ENCODE measurements at regions not wholly inside any gene's neighbourhood (a gene's known extent, or its start where the extent isn't known, plus 50 kb on each side); places are given as distances from the start of the nearest gene placed in this dataset.
"Not testable (repeated sequence)": the region's sequence is repeated elsewhere in the genome, so short reads cannot be mapped to it uniquely, and the experiment has no call there.

GRCh38 chr9:120338340-120338739 is 241.6 kb downstream of the CDK5RAP2 start:
- no peak for DNase-seq

GRCh38 chr9:120337131-120337530 is 242.8 kb downstream of the CDK5RAP2 start:
- DNase-seq, result no peak

GRCh38 chr9:120336753-120337090 is 243.2 kb downstream of the CDK5RAP2 start:
- DNase-seq, result peak; percentile 63

- peak; percentile 83 for DNase-seq
Measured at GRCh38 chr9:120336021-120336752, 243.8 kb downstream of the CDK5RAP2 start.

GRCh38 chr9:120331913-120332312 is 248.1 kb downstream of the CDK5RAP2 start:
- no peak for DNase-seq

- no peak for DNase-seq
Measured at GRCh38 chr9:120330031-120330430, 249.9 kb downstream of the CDK5RAP2 start.

GRCh38 chr9:120327322-120327721 is 252.6 kb downstream of the CDK5RAP2 start:
- DNase-seq, result no peak

- no peak for DNase-seq
Measured at GRCh38 chr9:120326049-120326693, 253.8 kb downstream of the CDK5RAP2 start.

- DNase-seq, result no peak
Measured at GRCh38 chr9:120324996-120325642, 254.8 kb downstream of the CDK5RAP2 start.

- no peak for DNase-seq
Measured at GRCh38 chr9:120324461-120324860, 255.5 kb downstream of the CDK5RAP2 start.

- no peak for DNase-seq
Measured at GRCh38 chr9:120323125-120323524, 256.8 kb downstream of the CDK5RAP2 start.

- DNase-seq, result no peak
Measured at GRCh38 chr9:120319452-120319851, 260.5 kb downstream of the CDK5RAP2 start.

- no peak for DNase-seq
Measured at GRCh38 chr9:120315154-120315553, 264.8 kb downstream of the CDK5RAP2 start.

GRCh38 chr9:120312031-120312430 is 267.9 kb downstream of the CDK5RAP2 start:
- DNase-seq, result no peak

- DNase-seq, result peak; percentile 14
Measured at GRCh38 chr9:120310035-120310434, 269.9 kb downstream of the CDK5RAP2 start.

- DNase-seq, result peak; percentile 86
Measured at GRCh38 chr9:120308495-120308894, 271.5 kb downstream of the CDK5RAP2 start.

GRCh38 chr9:120307599-120307998 is 272.4 kb downstream of the CDK5RAP2 start:
- no peak for DNase-seq

GRCh38 chr9:120306561-120306960 is 273.4 kb downstream of the CDK5RAP2 start:
- no peak for DNase-seq

- no peak for DNase-seq
Measured at GRCh38 chr9:120306088-120306487, 273.9 kb downstream of the CDK5RAP2 start.

GRCh38 chr9:120304896-120305295 is 275.1 kb downstream of the CDK5RAP2 start:
- not testable (repeated sequence) for DNase-seq

GRCh38 chr9:120303519-120303918 is 276.4 kb downstream of the CDK5RAP2 start:
- DNase-seq, result no peak

GRCh38 chr9:120299785-120300184 is 280.2 kb downstream of the CDK5RAP2 start:
- no peak for DNase-seq

- DNase-seq, result no peak
Measured at GRCh38 chr9:120294003-120294402, 286.0 kb downstream of the CDK5RAP2 start.

- no peak for DNase-seq
Measured at GRCh38 chr9:120292606-120293005, 287.4 kb downstream of the CDK5RAP2 start.

All from COR-L47 (cell line).